HCT116 (cell line): ENCODE measurements at regions not wholly inside any gene's neighbourhood (a gene's known extent, or its start where the extent isn't known, plus 50 kb on each side); places are given as distances from the start of the nearest gene placed in this dataset.

Source experiments
- ATAC-seq: fragments of 200-7000 bp; cut with Tn5 transposase; 2 replicates; pipeline ENCODE4 v1.9.1; 2020; ENCODE audit warnings: mild to moderate bottlenecking, moderate library complexity
- BruUV-seq: library from RNA; stranded (reverse); fragments of 400-500 nt; replicated peaks from 2 replicates; lab custom pipeline; 2021; lab: Mats Ljungman, UMichigan
- CTCF ChIA-PET: fragments of 300-600 bp; sonication (Branson Sonifier 250); formaldehyde crosslinking; loops from one replicate; lab custom pipeline; 2021; ENCODE audit warnings: antibody characterized with exemption; lab: Charles Lee
- POLR2A ChIA-PET: fragments of 300-600, 350-600 bp; sonication (Branson Sonifier 250); formaldehyde crosslinking; loops from one replicate; lab custom pipeline; 2021; ENCODE audit warnings: antibody characterized with exemption; lab: Charles Lee
- RAD21 ChIA-PET, 2 experiments: fragments of 300-600 bp; sonication (Branson Sonifier 250); formaldehyde crosslinking; loops; one replicate each; lab custom pipeline; 2023; ENCODE audit warnings: low total read pairs in 2 of 2; ENCODE audit not compliant: uncharacterized antibody in 2 of 2, unreplicated experiment in 2 of 2, low non-redundant PET in 1 of 2; lab: Charles Lee
- DNase-seq: peaks from one replicate; pipeline ENCODE4 v3.0.0-alpha.2; 2010; ENCODE audit warnings: low read depth, low spot score
- H2AFZ ChIP-seq: fragments of 200-600 bp; shearing (Covaris generic), sonication (generic); 2 replicates; pipeline ENCODE4 v1.6.1; 2017; ENCODE audit warnings: low read depth, mixed run types, mixed read lengths, antibody characterized with exemption, low read length; ENCODE audit not compliant: poor library complexity, severe bottlenecking
- H3K27ac ChIP-seq: 2 replicates; pipeline ENCODE4 v1.5.1; 2012; ENCODE audit warnings: low read depth, low read length
- H3K27me3 ChIP-seq: fragments of 200-600 bp; sonication (generic); 2 replicates; pipeline ENCODE4 v1.6.1; 2016; ENCODE audit warnings: mixed run types, low read length, mixed read lengths; ENCODE audit not compliant: insufficient read depth
- H3K36me3 ChIP-seq, 2 experiments: fragments of 200-500 bp in 1 of 2; fragments of 200-600 bp in 1 of 2; sonication (Bioruptor generic) in 1 of 2; sonication (generic) in 1 of 2; 2 replicates each; pipeline versions ENCODE4 v1.5.1 to v1.6.1; 2014 to 2016; ENCODE audit warnings: low read length in 2 of 2, inconsistent platforms in 1 of 2, mixed read lengths in 1 of 2, mixed run types in 1 of 2; ENCODE audit not compliant: insufficient read depth in 2 of 2, control insufficient read depth in 1 of 2
- H3K4me1 ChIP-seq, 2 experiments: fragments of 200-600 bp in 1 of 2; sonication (generic) in 1 of 2; 2 replicates each; pipeline versions ENCODE4 v1.5.1 to v1.6.1; 2012 to 2017; ENCODE audit warnings: low read length in 2 of 2, inconsistent platforms in 1 of 2, mild to moderate bottlenecking in 1 of 2, mixed read lengths in 1 of 2, mixed run types in 1 of 2, moderate library complexity in 1 of 2; ENCODE audit not compliant: insufficient read depth in 2 of 2, control insufficient read depth in 1 of 2
- H3K4me2 ChIP-seq: fragments of 200-600 bp; sonication (generic); 2 replicates; pipeline ENCODE4 v1.6.1; 2017; ENCODE audit warnings: mixed run types, low read length, mixed read lengths
- H3K4me3 ChIP-seq, 2 experiments: fragments of 200-600 bp in 1 of 2; sonication (generic) in 1 of 2; replicated peaks in 1 of 2; 2 replicates each; pipeline ENCODE4 v1.5.1; 2011 to 2016; ENCODE audit warnings: low read length in 2 of 2, control low read depth in 1 of 2, low read depth in 1 of 2, mild to moderate bottlenecking in 1 of 2, mixed read lengths in 1 of 2, mixed run types in 1 of 2
- H3K79me2 ChIP-seq: fragments of 200-600 bp; sonication (generic); 2 replicates; pipeline ENCODE4 v1.6.1; 2017; ENCODE audit warnings: mild to moderate bottlenecking, mixed run types, low read length, moderate library complexity, mixed read lengths; ENCODE audit not compliant: insufficient read depth
- H3K9ac ChIP-seq: fragments of 200-600 bp; sonication (generic); 2 replicates; pipeline ENCODE4 v1.6.1; 2016; ENCODE audit warnings: low read length, mixed read lengths
- H3K9me2 ChIP-seq: fragments of 200-600 bp; sonication (generic), shearing (Covaris generic); 2 replicates; pipeline ENCODE4 v1.6.1; 2017; ENCODE audit warnings: mixed run types, mild to moderate bottlenecking, moderate library complexity; ENCODE audit not compliant: insufficient read depth
- H3K9me3 ChIP-seq, 2 experiments: fragments of 200-500 bp in 1 of 2; fragments of 200-600 bp in 1 of 2; sonication (Bioruptor generic) in 1 of 2; sonication (generic) in 1 of 2; 2 replicates each; pipeline ENCODE4 v1.6.1; 2014 to 2017; ENCODE audit warnings: low read length in 2 of 2, mixed read lengths in 2 of 2, inconsistent platforms in 1 of 2, low read depth in 1 of 2, mild to moderate bottlenecking in 1 of 2, mixed run types in 1 of 2, moderate library complexity in 1 of 2; ENCODE audit not compliant: control insufficient read depth in 1 of 2, insufficient read depth in 1 of 2
- H4K20me1 ChIP-seq: fragments of 200-600 bp; sonication (generic), shearing (Covaris generic); 2 replicates; pipeline ENCODE4 v1.6.1; 2017; ENCODE audit warnings: mixed run types, mild to moderate bottlenecking, moderate library complexity; ENCODE audit not compliant: insufficient read depth
- CBX3 ChIP-seq: IDR thresholded peaks from 2 replicates; pipeline ENCODE4 v1.6.1; 2012; ENCODE audit warnings: low read depth
- CEBPB ChIP-seq: IDR thresholded peaks from 2 replicates; pipeline ENCODE4 v1.6.1; 2012; ENCODE audit warnings: low read depth
- CTCF ChIP-seq, 3 experiments: fragments of 200-600 bp in 1 of 3; sonication (generic) in 1 of 3; IDR thresholded peaks in 2 of 3; conservative IDR thresholded peaks in 1 of 3; 2 replicates each; pipeline ENCODE4 v1.5.1; 2012 to 2017; ENCODE audit warnings: low read depth in 2 of 3, low read length in 2 of 3, antibody characterized with exemption in 1 of 3, borderline replicate concordance in 1 of 3, control low read depth in 1 of 3, mild to moderate bottlenecking in 1 of 3, mixed read lengths in 1 of 3, mixed run types in 1 of 3, moderate library complexity in 1 of 3; ENCODE audit not compliant: insufficient read depth in 1 of 3
- ELF1 ChIP-seq: IDR thresholded peaks from 2 replicates; pipeline ENCODE4 v1.6.1; 2012; ENCODE audit warnings: low read depth, borderline replicate concordance
- FOSL1 ChIP-seq: IDR thresholded peaks from 2 replicates; pipeline ENCODE4 v1.6.1; 2012; ENCODE audit warnings: low read depth
- MAX ChIP-seq: IDR thresholded peaks from 2 replicates; pipeline ENCODE4 v1.6.1; 2012
- POLR2A ChIP-seq: IDR thresholded peaks from 2 replicates; pipeline ENCODE4 v1.7.0; 2011; ENCODE audit warnings: borderline replicate concordance; ENCODE audit not compliant: insufficient read depth, insufficient read length; ENCODE audit errors: extremely low read depth
- RAD21 ChIP-seq: IDR thresholded peaks from 2 replicates; pipeline ENCODE4 v1.6.1; 2012; ENCODE audit warnings: low read depth, mild to moderate bottlenecking
- SIN3A ChIP-seq: IDR thresholded peaks from 2 replicates; pipeline ENCODE4 v1.6.1; 2012; ENCODE audit warnings: low read depth
- SP1 ChIP-seq: IDR thresholded peaks from 2 replicates; pipeline ENCODE4 v1.6.1; 2012; ENCODE audit warnings: low read depth
- SRF ChIP-seq: IDR thresholded peaks from 2 replicates; pipeline ENCODE4 v1.6.1; 2012; ENCODE audit warnings: low read depth
- TCF7L2 ChIP-seq: IDR thresholded peaks from 2 replicates; pipeline ENCODE4 v1.7.0; 2011; ENCODE audit warnings: borderline replicate concordance, inconsistent platforms; ENCODE audit not compliant: insufficient read depth, insufficient read length; ENCODE audit errors: extremely low read depth
- ZBTB33 ChIP-seq: IDR thresholded peaks from 2 replicates; pipeline ENCODE4 v1.6.1; 2011; ENCODE audit warnings: mild to moderate bottlenecking, low read length, moderate library complexity; ENCODE audit not compliant: insufficient replicate concordance; ENCODE audit errors: extremely low read depth
- ZFX ChIP-seq: fragments of 450-650 bp; IDR thresholded peaks from 2 replicates; pipeline ENCODE4 v1.6.1; 2017
- ZNF274 ChIP-seq: fragments of 200-500 bp; sonication (Bioruptor generic); IDR thresholded peaks from 2 replicates; pipeline ENCODE4 v1.6.1; 2014; ENCODE audit warnings: mild to moderate bottlenecking, low read depth, low read length, inconsistent platforms
- intact Hi-C: fragments of 100-400 bp; cut with micrococcal nuclease; formaldehyde crosslinking; loops from 2 replicates; pipeline ENCODE4 v1.10.0; 2022

GRCh38 chr9:25017779-25018178 lies 472.1 kb upstream of the IZUMO3 start:
- H4K20me1 ChIP-seq, result no peaks in the 10 kb centered on the region
- H3K9me2 ChIP-seq, result no peaks in the 10 kb centered on the region
- ChIA-PET POLR2A (no interaction called here), RAD21 (no interaction called here), CTCF (no interaction called here)
- H3K9me3 ChIP-seq, result peaks cover 4 to 5% of the 10 kb centered on the region in 2 experiments; a peak in 2 of 4 replicates
- H3K36me3 ChIP-seq, result no peaks in the 10 kb centered on the region
- no peak overlapping the region for H3K27ac ChIP-seq
- no TSS peak for BruUV-seq
- no peaks in the 10 kb centered on the region for H3K79me2 ChIP-seq
- no peaks in the 10 kb centered on the region for H3K4me1 ChIP-seq
- ATAC-seq, result no peak
- no peak overlapping the region for H3K4me2 ChIP-seq
- TF ChIP-seq POLR2A (no peak), ZFX (no peak), SP1 (no peak), CEBPB (no peak), SIN3A (no peak), ZBTB33 (no peak), SRF (no peak), ELF1 (no peak), ZNF274 (no peak), CTCF (IDR thresholded peaks at IDR 0.05 in 2 of 3, conservative IDR thresholded peaks at IDR 0.05 in 1 of 3; ENCODE audit: borderline replicate concordance in 1 of 3, insufficient read depth in 1 of 3, low read depth in 2 of 3, low read length in 2 of 3) (no peak), CBX3 (no peak), RAD21 (no peak), FOSL1 (no peak), MAX (no peak), TCF7L2 (no peak)
- H3K9ac ChIP-seq, result no peak overlapping the region
- intact Hi-C loops, result no loop called here
- no peak for DNase-seq
- no peak overlapping the region for H3K4me3 ChIP-seq
- no peak overlapping the region for H2AFZ ChIP-seq
- H3K27me3 ChIP-seq, result no peaks in the 10 kb centered on the region
